PC-3 (cell line): ENCODE measurements at regions not wholly inside any gene's neighbourhood (a gene's known extent, or its start where the extent isn't known, plus 50 kb on each side); places are given as distances from the start of the nearest gene placed in this dataset.

ENCODE experiments used
- ATAC-seq: fragments of 200-7000 bp; cut with Tn5 transposase; 2 replicates; pipeline ENCODE4 v1.9.1; 2020; ENCODE audit warnings: mild to moderate bottlenecking, moderate library complexity
- BruUV-seq: library from RNA; stranded (reverse); fragments of 400-500 nt; replicated peaks from 2 replicates; lab custom pipeline; 2021; lab: Mats Ljungman, UMichigan
- CTCF ChIA-PET: fragments of 300-600 bp; sonication (Branson Sonifier 250); formaldehyde crosslinking; loops from one replicate; lab custom pipeline; 2022; ENCODE audit warnings: antibody characterized with exemption; lab: Charles Lee
- POLR2A ChIA-PET: fragments of 300-600 bp; sonication (Branson Sonifier 250); formaldehyde crosslinking; loops from one replicate; lab custom pipeline; 2022; ENCODE audit warnings: antibody characterized with exemption; ENCODE audit not compliant: unreplicated experiment; lab: Charles Lee
- DNase-seq: peaks from one replicate; pipeline ENCODE4 v3.0.0-alpha.2; 2015
- H2AFZ ChIP-seq: fragments of 300-600 bp; sonication (generic); 2 replicates; pipeline ENCODE4 v1.6.0; 2016; ENCODE audit warnings: antibody characterized with exemption, low read length
- H3F3A ChIP-seq: fragments of 300-600 bp; sonication (generic); one replicate; pipeline ENCODE4 v1.6.0; 2017; ENCODE audit warnings: antibody characterized with exemption, low read length, control low read depth, mild to moderate bottlenecking; ENCODE audit not compliant: unreplicated experiment
- H3K27ac ChIP-seq: fragments of 300-600 bp; sonication (generic); 2 replicates; pipeline ENCODE4 v1.5.1; 2016; ENCODE audit warnings: mild to moderate bottlenecking, low read length
- H3K27me3 ChIP-seq: fragments of 300-600 bp; sonication (generic); 2 replicates; pipeline ENCODE4 v1.6.1; 2016; ENCODE audit warnings: low read length, mixed read lengths
- H3K36me3 ChIP-seq: fragments of 300-600 bp; sonication (generic); 2 replicates; pipeline ENCODE4 v1.6.1; 2016; ENCODE audit warnings: low read depth, mixed run types, low read length, mixed read lengths
- H3K4me1 ChIP-seq: fragments of 300-600 bp; sonication (generic); 2 replicates; pipeline ENCODE4 v1.5.1; 2016; ENCODE audit warnings: low read length; ENCODE audit not compliant: insufficient read depth
- H3K4me2 ChIP-seq: fragments of 300-600 bp; sonication (generic); 2 replicates; pipeline ENCODE4 v1.6.0; 2016; ENCODE audit warnings: low read length
- H3K4me3 ChIP-seq: fragments of 300-600 bp; sonication (generic); 2 replicates; pipeline ENCODE4 v1.5.1; 2016; ENCODE audit warnings: mild to moderate bottlenecking, low read length, mixed read lengths
- H3K79me2 ChIP-seq: fragments of 300-600 bp; sonication (generic); 2 replicates; pipeline ENCODE4 v1.6.1; 2017; ENCODE audit warnings: low read length, mixed read lengths
- H3K9ac ChIP-seq: fragments of 300-600 bp; sonication (generic); 2 replicates; pipeline ENCODE4 v1.6.0; 2016; ENCODE audit warnings: mild to moderate bottlenecking, low read length
- H3K9me2 ChIP-seq: fragments of 300-600 bp; sonication (generic); replicated peaks from 2 replicates; pipeline ENCODE4 v1.6.1; 2016; ENCODE audit warnings: mixed run types, low read length, mixed read lengths
- H3K9me3 ChIP-seq: fragments of 300-600 bp; sonication (generic); 2 replicates; pipeline ENCODE4 v1.6.1; 2016; ENCODE audit warnings: low read length, mixed read lengths
- H4K20me1 ChIP-seq: fragments of 300-600 bp; sonication (generic); 2 replicates; pipeline ENCODE4 v1.6.1; 2016; ENCODE audit warnings: low read length, mixed read lengths
- EZH2 ChIP-seq: fragments of 300-600 bp; sonication (generic); IDR thresholded peaks from one replicate; pipeline ENCODE4 v1.6.1; 2017; ENCODE audit warnings: antibody characterized with exemption, mild to moderate bottlenecking, low read length; ENCODE audit not compliant: unreplicated experiment
- EZH2phosphoT487 ChIP-seq: fragments of 300-600 bp; sonication (generic); IDR thresholded peaks from 2 replicates; pipeline ENCODE4 v1.6.1; 2018; ENCODE audit warnings: mild to moderate bottlenecking, antibody characterized with exemption, low read length, borderline replicate concordance
- intact Hi-C: fragments of 100-400 bp; cut with micrococcal nuclease; formaldehyde crosslinking; loops from 2 replicates; pipeline ENCODE4 v1.9.0; 2023
- TF ChIP-seq, protein P1 (sequence below): fragments of 300-600 bp; sonication (generic); conservative IDR thresholded peaks from 2 replicates; pipeline ENCODE4 v1.5.1; 2017; ENCODE audit warnings: antibody characterized with exemption, low read depth, mild to moderate bottlenecking, low read length

DNA sequence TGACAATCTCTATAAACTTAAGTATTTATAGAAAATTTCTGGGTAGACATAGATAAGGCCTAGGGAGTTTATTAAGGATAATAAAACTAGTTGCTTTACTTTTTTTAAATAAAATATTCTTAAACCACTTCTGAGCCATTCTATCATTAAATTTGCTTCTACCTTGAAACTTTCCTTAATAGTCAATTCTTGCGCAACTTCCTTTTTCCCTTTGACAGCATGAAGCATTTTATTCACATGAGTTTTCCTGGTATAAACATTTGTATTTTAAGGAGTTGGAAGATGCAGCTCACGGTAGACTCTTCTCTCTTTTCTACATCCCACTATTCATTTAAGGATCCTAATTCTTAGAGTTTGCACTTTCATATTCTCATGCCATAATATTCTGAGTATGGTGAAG, 75.8 kb upstream of the DPH5 start:
- 0 out of 2 replicates have a peak, but pooled peaks cover 3% of the 10 kb centered on the region for H3K4me1 ChIP-seq
- H3K9me3 ChIP-seq: no peaks in the 10 kb centered on the region
- H3F3A ChIP-seq: no peaks in the 10 kb centered on the region
- H3K9ac ChIP-seq: no peak overlapping the region
- CTCF ChIA-PET: no interaction called here
- no peaks in the 10 kb centered on the region for H3K27me3 ChIP-seq
- H4K20me1 ChIP-seq: no peaks in the 10 kb centered on the region
- H3K9me2 ChIP-seq: no peaks in the 10 kb centered on the region
- no peak overlapping the region for H3K4me2 ChIP-seq
- H3K4me3 ChIP-seq: no peak overlapping the region
- intact Hi-C loops: no loop called here
- no TSS peak for BruUV-seq
- peak; percentile 23 for DNase-seq
- no peaks in the 10 kb centered on the region for H3K79me2 ChIP-seq
- POLR2A ChIA-PET: no interaction called here
- no peak overlapping the region for H2AFZ ChIP-seq
- no peak for TF ChIP-seq EZH2
- no peak for TF ChIP-seq EZH2phosphoT487
- TF ChIP-seq, protein P1, sequence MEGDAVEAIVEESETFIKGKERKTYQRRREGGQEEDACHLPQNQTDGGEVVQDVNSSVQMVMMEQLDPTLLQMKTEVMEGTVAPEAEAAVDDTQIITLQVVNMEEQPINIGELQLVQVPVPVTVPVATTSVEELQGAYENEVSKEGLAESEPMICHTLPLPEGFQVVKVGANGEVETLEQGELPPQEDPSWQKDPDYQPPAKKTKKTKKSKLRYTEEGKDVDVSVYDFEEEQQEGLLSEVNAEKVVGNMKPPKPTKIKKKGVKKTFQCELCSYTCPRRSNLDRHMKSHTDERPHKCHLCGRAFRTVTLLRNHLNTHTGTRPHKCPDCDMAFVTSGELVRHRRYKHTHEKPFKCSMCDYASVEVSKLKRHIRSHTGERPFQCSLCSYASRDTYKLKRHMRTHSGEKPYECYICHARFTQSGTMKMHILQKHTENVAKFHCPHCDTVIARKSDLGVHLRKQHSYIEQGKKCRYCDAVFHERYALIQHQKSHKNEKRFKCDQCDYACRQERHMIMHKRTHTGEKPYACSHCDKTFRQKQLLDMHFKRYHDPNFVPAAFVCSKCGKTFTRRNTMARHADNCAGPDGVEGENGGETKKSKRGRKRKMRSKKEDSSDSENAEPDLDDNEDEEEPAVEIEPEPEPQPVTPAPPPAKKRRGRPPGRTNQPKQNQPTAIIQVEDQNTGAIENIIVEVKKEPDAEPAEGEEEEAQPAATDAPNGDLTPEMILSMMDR: no peak
- no peaks in the 10 kb centered on the region for H3K36me3 ChIP-seq
- no peak overlapping the region for H3K27ac ChIP-seq
- no peak for ATAC-seq

DNA sequence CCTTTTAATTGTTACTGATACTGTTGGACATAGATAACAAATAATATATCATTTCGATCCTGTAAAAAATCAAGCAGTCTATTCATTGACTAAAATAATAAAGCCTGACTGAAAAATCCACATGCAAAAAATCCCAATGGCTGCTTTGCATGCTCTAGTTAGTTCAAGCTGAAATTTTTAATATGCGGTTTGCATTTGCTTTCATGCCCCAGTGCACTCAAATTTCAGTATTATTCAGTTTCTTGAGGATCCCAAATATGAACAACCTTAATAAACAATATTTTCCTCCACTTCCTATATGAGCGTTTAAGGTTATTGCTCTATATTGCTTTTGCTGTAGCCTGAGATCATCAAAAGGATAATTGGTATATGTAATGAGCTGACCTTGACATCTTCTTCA, 75.1 kb upstream of the DPH5 start:
- 0 out of 2 replicates have a peak, but pooled peaks cover 3% of the 10 kb centered on the region for H3K4me1 ChIP-seq
- H3K79me2 ChIP-seq: no peaks in the 10 kb centered on the region
- H3K27ac ChIP-seq: no peak overlapping the region
- intact Hi-C loops: no loop called here
- H3K27me3 ChIP-seq: no peaks in the 10 kb centered on the region
- no peaks in the 10 kb centered on the region for H3K36me3 ChIP-seq
- H4K20me1 ChIP-seq: no peaks in the 10 kb centered on the region
- H2AFZ ChIP-seq: no peak overlapping the region
- DNase-seq: no peak
- TF ChIP-seq EZH2 (no peak), EZH2phosphoT487 (no peak)
- TF ChIP-seq, protein P1: no peak
- H3F3A ChIP-seq: no peaks in the 10 kb centered on the region
- H3K9me2 ChIP-seq: no peaks in the 10 kb centered on the region
- H3K9ac ChIP-seq: no peak overlapping the region
- CTCF ChIA-PET: no interaction called here
- POLR2A ChIA-PET: no interaction called here
- no peak overlapping the region for H3K4me2 ChIP-seq
- no TSS peak for BruUV-seq
- ATAC-seq: no peak
- H3K4me3 ChIP-seq: no peak overlapping the region
- no peaks in the 10 kb centered on the region for H3K9me3 ChIP-seq

DNA sequence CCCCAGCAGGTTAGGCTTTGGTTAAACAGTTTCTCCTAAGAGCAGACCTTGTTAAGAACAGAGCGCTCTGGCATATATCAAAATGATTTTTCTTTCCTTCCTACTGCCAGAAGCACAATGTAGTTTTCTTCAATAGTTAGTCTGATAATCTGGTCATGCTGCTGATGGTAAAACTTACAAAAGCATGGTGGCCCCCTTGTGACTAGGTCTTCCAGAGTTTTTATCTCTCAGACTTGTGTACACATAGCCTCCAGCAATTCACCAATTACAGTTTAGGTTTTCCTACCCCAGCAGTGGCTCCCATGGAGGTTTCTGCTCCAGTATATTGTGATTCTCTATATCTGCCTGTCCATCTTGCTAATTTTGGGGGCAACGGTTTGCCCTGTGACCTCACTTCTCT, 73.3 kb upstream of the DPH5 start:
- Histone ChIP-seq H3K9me2 (no peaks in the 10 kb centered on the region), H2AFZ (no peak overlapping the region), H3K9ac (no peak overlapping the region), H3K4me2 (no peak overlapping the region), H3K27ac (no peak overlapping the region), H3K9me3 (no peaks in the 10 kb centered on the region), H3K27me3 (no peaks in the 10 kb centered on the region), H3K4me1 (0 out of 2 replicates have a peak, but pooled peaks cover 3% of the 10 kb centered on the region), H3K36me3 (no peaks in the 10 kb centered on the region), H3K4me3 (no peak overlapping the region), H3F3A (no peaks in the 10 kb centered on the region), H4K20me1 (no peaks in the 10 kb centered on the region), H3K79me2 (no peaks in the 10 kb centered on the region)
- ChIA-PET CTCF (no interaction called here), POLR2A (no interaction called here)
- BruUV-seq: no TSS peak
- intact Hi-C loops: no loop called here
- no peak for TF ChIP-seq EZH2
- TF ChIP-seq, protein P1: no peak
- no peak for TF ChIP-seq EZH2phosphoT487
- ATAC-seq (no peak), DNase-seq (no peak)
